T-helper 17 cell (primary cell): ENCODE measurements at regions not wholly inside any gene's neighbourhood (a gene's known extent, or its start where the extent isn't known, plus 50 kb on each side); places are given as distances from the start of the nearest gene placed in this dataset.
"Not testable (repeated sequence)": the region's sequence is repeated elsewhere in the genome, so short reads cannot be mapped to it uniquely, and the experiment has no call there.

Experiments
- ATAC-seq: fragments of 150-1000 bp; cut with Tn5 transposase; 2 replicates; pipeline ENCODE4 v1.10.0; 2021; ENCODE audit warnings: mild to moderate bottlenecking, moderate library complexity
- DNase-seq, 3 donors: peaks; one replicate each; pipeline versions ENCODE4 v3.0.0 to v3.0.0-alpha.2; 2020 to 2021
- H3K9me3 ChIP-seq: one replicate; pipeline ENCODE4 v1.7.0; 2013; ENCODE audit warnings: low read length, mild to moderate bottlenecking; ENCODE audit not compliant: control insufficient read depth, poor library complexity, severe bottlenecking
- H3K27ac Mint-ChIP-seq: one replicate; pipeline ENCODE4 v1.8.0; 2022; ENCODE audit warnings: mild to moderate bottlenecking, moderate library complexity, mixed read lengths
- H3K27me3 Mint-ChIP-seq: one replicate; pipeline ENCODE4 v1.8.0; 2022; ENCODE audit warnings: mixed read lengths
- H3K36me3 Mint-ChIP-seq: one replicate; pipeline ENCODE4 v1.8.0; 2022; ENCODE audit warnings: low read depth, mixed read lengths
- H3K4me1 Mint-ChIP-seq: one replicate; pipeline ENCODE4 v1.8.0; 2022; ENCODE audit warnings: mild to moderate bottlenecking, mixed read lengths
- H3K4me3 Mint-ChIP-seq: one replicate; pipeline ENCODE4 v1.8.0; 2022; ENCODE audit warnings: mild to moderate bottlenecking, moderate library complexity, mixed read lengths

GRCh38 chr10:46786518-46787320 is 124.5 kb upstream of the PTPN20 start:
- Mint-ChIP-seq H3K4me3 (peak overlapping the region; percentile 95), H3K27ac (peak overlapping the region; percentile 86)
- peak in 1 of 3 donors; percentile 16 for DNase-seq
- not testable (repeated sequence) for H3K27me3 Mint-ChIP-seq, H3K36me3 Mint-ChIP-seq, H3K9me3 ChIP-seq, H3K4me1 Mint-ChIP-seq
- peak; percentile 79 for ATAC-seq

GRCh38 chr10:46787321-46787615 is 124.0 kb upstream of the PTPN20 start:
- Mint-ChIP-seq H3K36me3 (no peaks in the 10 kb centered on the region), H3K27ac (peak overlapping the region; percentile 86), H3K4me1 (peaks cover 3% of the 10 kb centered on the region), H3K4me3 (peak overlapping the region; percentile 95), H3K27me3 (no peaks in the 10 kb centered on the region)
- ATAC-seq (peak; percentile 39), DNase-seq (no peak)
- no peaks in the 10 kb centered on the region for H3K9me3 ChIP-seq

DNA sequence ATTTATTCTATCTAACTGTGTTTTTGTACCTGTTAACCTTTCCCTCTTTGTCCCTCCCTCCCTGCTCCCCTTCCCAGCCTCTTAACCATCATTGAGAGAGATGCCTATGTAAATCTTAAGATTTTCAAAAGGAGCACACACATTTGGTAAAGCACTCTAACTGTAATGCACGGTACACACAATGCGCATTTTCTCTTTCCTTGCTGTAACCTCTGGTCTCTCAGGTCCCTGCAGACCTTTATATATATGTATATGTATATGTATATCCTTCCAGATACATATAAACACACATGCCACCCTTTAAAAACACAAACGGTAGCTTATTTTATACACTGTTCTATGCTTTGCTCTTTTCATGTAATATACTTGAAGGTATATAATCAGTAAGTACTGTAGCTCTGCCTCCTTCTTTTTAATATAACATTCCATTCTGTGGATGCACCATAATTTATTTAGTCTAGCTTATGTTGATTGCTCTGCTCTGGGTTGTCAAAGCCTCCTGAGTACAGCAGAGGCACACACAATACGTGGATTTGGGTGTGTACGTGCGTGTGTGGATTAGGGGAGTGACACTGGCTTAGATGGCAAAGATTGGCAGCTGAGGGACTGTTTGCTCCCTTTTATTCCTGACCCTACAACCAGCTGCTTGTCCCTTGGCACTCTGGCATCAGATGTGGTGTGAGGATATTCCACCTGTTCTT is 118.4 kb upstream of the PTPN20 start:
- H3K27me3 Mint-ChIP-seq, H3K36me3 Mint-ChIP-seq, DNase-seq, H3K4me1 Mint-ChIP-seq, ATAC-seq, H3K4me3 Mint-ChIP-seq, H3K9me3 ChIP-seq, H3K27ac Mint-ChIP-seq: not testable (repeated sequence)

- H3K27ac Mint-ChIP-seq, H3K27me3 Mint-ChIP-seq, ATAC-seq, DNase-seq, H3K4me3 Mint-ChIP-seq, H3K9me3 ChIP-seq, H3K36me3 Mint-ChIP-seq, H3K4me1 Mint-ChIP-seq: not testable (repeated sequence)
Observed at GRCh38 chr10:46796351-46796750, 114.9 kb upstream of the PTPN20 start.

GRCh38 chr10:46802010-46802409 is 109.2 kb upstream of the PTPN20 start:
- not testable (repeated sequence) for H3K27ac Mint-ChIP-seq, H3K36me3 Mint-ChIP-seq, DNase-seq, H3K4me1 Mint-ChIP-seq, H3K9me3 ChIP-seq, H3K27me3 Mint-ChIP-seq, H3K4me3 Mint-ChIP-seq, ATAC-seq

DNA sequence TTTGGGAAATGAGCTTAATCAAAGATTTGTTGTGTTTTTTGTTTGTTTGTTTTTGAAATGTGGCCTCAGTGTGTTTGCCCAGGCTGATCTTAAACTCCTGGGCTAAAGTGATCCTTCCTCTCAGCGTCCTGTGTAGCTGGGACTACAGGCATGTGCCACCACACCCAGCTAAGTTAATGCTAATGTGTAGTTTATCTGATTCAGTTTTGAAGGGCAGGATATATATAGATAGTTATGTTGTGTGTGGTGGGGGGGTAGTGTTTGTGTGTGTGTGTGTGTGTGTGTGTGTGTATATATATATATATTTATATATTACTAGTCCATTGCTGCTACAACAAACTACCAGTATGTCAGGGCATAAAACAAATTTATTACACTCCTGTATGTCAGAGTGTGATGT is 108.1 kb upstream of the PTPN20 start:
- not testable (repeated sequence) for H3K4me1 Mint-ChIP-seq, H3K27ac Mint-ChIP-seq, H3K4me3 Mint-ChIP-seq, H3K27me3 Mint-ChIP-seq, ATAC-seq, H3K36me3 Mint-ChIP-seq, DNase-seq, H3K9me3 ChIP-seq

DNA sequence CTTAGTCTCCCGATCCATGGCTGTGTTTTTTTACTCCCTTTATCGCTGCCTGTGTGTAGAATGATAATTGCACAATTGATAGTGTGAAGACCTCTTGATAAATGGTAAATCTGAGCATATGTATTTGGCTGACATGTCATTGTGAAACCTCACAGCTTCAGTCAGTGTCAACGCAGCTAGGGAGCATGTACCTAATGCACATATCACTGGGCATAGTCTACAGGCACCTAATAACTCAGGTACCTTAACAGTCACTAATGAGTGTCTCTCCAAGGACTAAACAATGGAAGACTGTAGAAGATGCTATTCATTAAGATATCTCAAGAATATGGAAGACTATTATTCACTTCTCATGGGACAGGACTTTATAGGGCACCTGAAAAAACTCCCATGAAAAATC is 101.0 kb upstream of the PTPN20 start:
- not testable (repeated sequence) for DNase-seq, H3K36me3 Mint-ChIP-seq, H3K9me3 ChIP-seq, H3K27me3 Mint-ChIP-seq, H3K4me1 Mint-ChIP-seq, H3K27ac Mint-ChIP-seq, H3K4me3 Mint-ChIP-seq, ATAC-seq

- H3K27ac Mint-ChIP-seq, H3K27me3 Mint-ChIP-seq, ATAC-seq, H3K4me1 Mint-ChIP-seq, H3K36me3 Mint-ChIP-seq, DNase-seq, H3K4me3 Mint-ChIP-seq, H3K9me3 ChIP-seq: not testable (repeated sequence)
Observed at GRCh38 chr10:46816126-46816525, 95.1 kb upstream of the PTPN20 start.

DNA sequence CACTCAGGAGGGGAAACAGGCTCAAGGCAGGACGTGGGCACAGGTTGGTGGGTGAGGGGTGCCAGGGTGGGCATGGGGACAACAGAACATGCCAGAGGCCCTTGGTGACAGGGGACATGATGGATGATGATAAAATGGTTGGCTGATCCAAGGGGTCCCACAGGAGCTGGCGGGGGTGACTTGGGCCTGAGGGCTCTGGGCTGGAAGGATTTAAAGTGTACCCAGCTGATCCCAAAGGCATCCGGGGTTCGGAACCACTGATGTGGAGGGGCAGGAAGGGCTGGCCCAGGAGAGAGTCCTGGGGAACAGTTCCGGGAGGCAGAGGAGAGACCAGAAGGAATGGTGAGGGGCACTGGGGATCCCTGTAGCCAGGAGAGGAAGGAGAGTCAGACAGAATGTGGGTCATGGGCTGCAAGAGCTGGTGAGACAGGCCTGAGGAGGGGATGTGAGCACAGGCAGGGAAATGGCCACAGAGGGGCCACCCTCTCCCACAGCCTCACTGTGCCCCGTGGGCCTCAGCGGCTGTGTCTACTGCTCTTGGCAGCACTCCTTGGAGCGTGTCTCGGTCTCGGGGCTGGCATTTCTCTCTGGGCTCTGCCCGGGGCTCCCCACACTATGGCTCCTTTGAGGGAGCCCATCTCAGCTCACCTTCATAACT is 70.7 kb upstream of the PTPN20 start:
- H3K27me3 Mint-ChIP-seq, DNase-seq, H3K9me3 ChIP-seq, H3K27ac Mint-ChIP-seq, H3K4me3 Mint-ChIP-seq, ATAC-seq, H3K36me3 Mint-ChIP-seq, H3K4me1 Mint-ChIP-seq: not testable (repeated sequence)

DNA sequence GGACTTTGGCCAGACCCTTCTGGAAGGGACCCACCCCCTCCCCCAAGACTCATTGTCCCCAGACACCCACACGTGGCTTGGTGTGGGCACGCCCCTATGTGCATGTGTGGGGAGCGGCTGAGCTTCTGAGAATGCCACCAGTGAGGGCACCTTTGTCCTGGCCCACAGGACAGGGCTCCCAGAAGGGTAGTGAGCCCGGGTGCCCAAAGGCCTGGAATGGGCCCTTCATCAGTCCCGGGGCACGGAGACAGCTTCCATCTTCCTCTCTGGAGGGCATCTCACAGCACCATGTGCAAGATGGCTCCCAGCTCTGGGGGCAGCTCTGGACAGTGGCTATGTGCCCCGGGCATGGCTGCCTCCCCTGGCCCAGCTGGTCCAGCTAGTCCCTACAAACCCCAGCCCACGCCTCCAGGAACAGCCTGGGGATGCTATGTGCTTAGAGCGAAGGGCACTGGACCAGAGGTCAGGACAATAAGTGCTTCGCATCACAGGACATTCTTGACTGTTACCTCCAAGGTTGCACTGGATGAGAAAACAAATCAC is 70.1 kb upstream of the PTPN20 start:
- H3K4me1 Mint-ChIP-seq, ATAC-seq, DNase-seq, H3K27ac Mint-ChIP-seq, H3K36me3 Mint-ChIP-seq, H3K27me3 Mint-ChIP-seq, H3K9me3 ChIP-seq, H3K4me3 Mint-ChIP-seq: not testable (repeated sequence)

DNA sequence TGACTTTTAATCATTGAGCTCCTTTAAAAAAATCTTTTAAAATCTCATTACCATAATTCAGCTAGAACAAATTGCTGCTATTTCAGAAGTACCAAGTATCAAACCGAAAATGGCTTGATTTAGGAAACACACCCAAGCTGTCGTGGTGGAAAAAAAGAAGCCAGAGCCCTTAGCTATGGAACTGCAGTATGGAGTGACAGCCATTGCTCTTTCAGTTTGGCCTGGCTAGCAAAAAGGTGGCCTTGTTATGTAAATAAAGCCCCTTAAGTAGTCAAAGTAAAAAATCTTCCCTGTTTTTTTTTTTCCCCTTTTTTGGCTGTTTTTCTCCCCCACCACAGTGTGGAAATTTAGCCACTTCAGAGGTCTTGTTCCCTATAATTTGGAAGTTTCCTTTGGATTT is 66.0 kb upstream of the PTPN20 start:
- H3K9me3 ChIP-seq, H3K27ac Mint-ChIP-seq, DNase-seq, H3K4me1 Mint-ChIP-seq, H3K4me3 Mint-ChIP-seq, H3K36me3 Mint-ChIP-seq, ATAC-seq, H3K27me3 Mint-ChIP-seq: not testable (repeated sequence)

DNA sequence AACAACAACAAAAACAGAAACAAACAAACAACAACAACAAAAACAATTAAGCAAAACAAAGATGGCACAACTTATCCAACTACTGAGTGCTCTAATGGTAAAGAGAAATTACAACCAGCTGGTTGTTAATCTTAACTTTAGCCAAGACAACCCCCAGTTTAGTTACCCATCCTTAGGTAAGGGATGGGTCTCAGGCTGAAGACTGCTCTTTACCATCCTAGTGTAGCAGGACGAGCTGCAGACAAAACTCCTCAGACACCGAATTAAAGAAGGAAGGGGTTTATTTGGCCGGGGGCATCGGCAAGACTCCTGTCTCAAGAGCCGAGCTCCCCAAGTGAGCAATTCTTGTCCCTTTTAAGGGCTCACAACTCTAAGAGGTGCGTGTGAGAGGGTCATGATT is 65.6 kb upstream of the PTPN20 start:
- H3K4me1 Mint-ChIP-seq, ATAC-seq, DNase-seq, H3K27me3 Mint-ChIP-seq, H3K27ac Mint-ChIP-seq, H3K9me3 ChIP-seq, H3K4me3 Mint-ChIP-seq, H3K36me3 Mint-ChIP-seq: not testable (repeated sequence)

- H3K27me3 Mint-ChIP-seq, H3K36me3 Mint-ChIP-seq, DNase-seq, H3K27ac Mint-ChIP-seq, H3K4me1 Mint-ChIP-seq, ATAC-seq, H3K4me3 Mint-ChIP-seq, H3K9me3 ChIP-seq: not testable (repeated sequence)
Observed at GRCh38 chr10:46860753-46861152, 50.5 kb upstream of the PTPN20 start.
